Body of pancreas (tissue), 4 donors: ENCODE measurements at regions not wholly inside any gene's neighbourhood (a gene's known extent, or its start where the extent isn't known, plus 50 kb on each side); places are given as distances from the start of the nearest gene placed in this dataset.

Source experiments
- ATAC-seq: fragments of 150-250 bp; one replicate; pipeline ENCODE4 v1.9.1; 2016
- DNase-seq, 4 donors: peaks; one replicate each; pipeline ENCODE4 v3.0.0-alpha.2; 2019
- H3K27ac ChIP-seq, 4 donors: fragments of 200-600 bp; sonication (generic); 1 replicate in 3 of 4; 2 replicates in 1 of 4; pipeline versions ENCODE4 v1.5.1 to v1.6.1; 2016 to 2019; ENCODE audit warnings: mild to moderate bottlenecking in 1 of 4, mixed read lengths in 1 of 4, moderate library complexity in 1 of 4
- H3K27me3 ChIP-seq, 2 donors: fragments of 200-600 bp; sonication (generic); one replicate each; pipeline ENCODE4 v1.6.0; 2016; ENCODE audit warnings: mild to moderate bottlenecking in 1 of 2
- H3K36me3 ChIP-seq, 2 donors: fragments of 200-600 bp; sonication (generic); replicated peaks in 1 of 2; 2 replicates each; pipeline ENCODE4 v1.5.1; 2016; ENCODE audit warnings: low read depth in 2 of 2; ENCODE audit not compliant: insufficient read depth in 1 of 2
- H3K4me1 ChIP-seq: fragments of 200-600 bp; sonication (generic); one replicate; pipeline ENCODE4 v1.6.0; 2016
- H3K4me3 ChIP-seq, 2 donors: fragments of 200-600 bp; sonication (generic); 1 replicate in 1 of 2; 2 replicates in 1 of 2; pipeline ENCODE4 v1.5.1; 2016 to 2019
- H3K9me3 ChIP-seq, 3 donors: fragments of 200-600 bp; sonication (generic); 1 replicate in 2 of 3; 2 replicates in 1 of 3; pipeline ENCODE4 v1.5.1; 2016
- POLR2A ChIP-seq, 3 donors: fragments of 450-650 bp; IDR thresholded peaks; one replicate each; pipeline ENCODE4 v1.6.1; 2016; ENCODE audit warnings: antibody characterized with exemption in 3 of 3, mild to moderate bottlenecking in 2 of 3
- WGBS, 2 donors: methylation state at CpG; one replicate each; pipeline ENCODE4 v1.1.5; 2017; 5-methylcytosine and 5-hydroxymethylcytosine counted together
- intact Hi-C: fragments of 100-400 bp; cut with DNase I; formaldehyde crosslinking; loops from one replicate; pipeline ENCODE4 v1.15.1; 2023
- TF ChIP-seq, protein P1 (sequence below), 7 experiments: fragments of 450-650 bp in 4 of 7; fragments of 200-600 bp in 3 of 7; sonication (generic) in 3 of 7; IDR thresholded peaks; one replicate each; pipeline ENCODE4 v1.5.1; 2016 to 2019; ENCODE audit warnings: antibody characterized with exemption in 7 of 7

DNA sequence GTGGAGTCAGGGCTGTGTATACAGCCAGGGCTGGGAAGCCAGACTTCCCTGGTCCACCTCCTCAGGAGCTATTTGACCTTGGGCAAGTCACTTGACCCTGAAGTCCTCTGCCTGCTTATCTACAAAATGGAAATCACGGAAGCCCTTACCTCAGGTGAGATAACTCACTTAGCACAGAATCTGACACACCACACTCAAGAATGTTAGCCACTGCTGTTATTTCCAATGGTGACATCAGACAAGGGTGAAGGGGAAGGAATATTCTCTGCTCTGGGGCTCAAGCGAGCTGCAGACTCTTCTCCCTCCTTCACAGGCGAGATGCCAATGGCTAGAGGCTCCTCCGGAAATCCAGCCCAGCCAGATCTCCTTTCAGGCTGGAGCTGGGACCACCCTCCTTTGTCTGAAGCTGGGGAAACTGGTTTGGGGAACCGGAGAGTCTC is 189.6 kb downstream of the HAUS1 start:
- intact Hi-C loops = no loop called here
- no peak overlapping the region for H3K4me3 ChIP-seq
- no peaks in the 10 kb centered on the region for H3K27me3 ChIP-seq
- no peak for ATAC-seq
- TF ChIP-seq, protein P1, sequence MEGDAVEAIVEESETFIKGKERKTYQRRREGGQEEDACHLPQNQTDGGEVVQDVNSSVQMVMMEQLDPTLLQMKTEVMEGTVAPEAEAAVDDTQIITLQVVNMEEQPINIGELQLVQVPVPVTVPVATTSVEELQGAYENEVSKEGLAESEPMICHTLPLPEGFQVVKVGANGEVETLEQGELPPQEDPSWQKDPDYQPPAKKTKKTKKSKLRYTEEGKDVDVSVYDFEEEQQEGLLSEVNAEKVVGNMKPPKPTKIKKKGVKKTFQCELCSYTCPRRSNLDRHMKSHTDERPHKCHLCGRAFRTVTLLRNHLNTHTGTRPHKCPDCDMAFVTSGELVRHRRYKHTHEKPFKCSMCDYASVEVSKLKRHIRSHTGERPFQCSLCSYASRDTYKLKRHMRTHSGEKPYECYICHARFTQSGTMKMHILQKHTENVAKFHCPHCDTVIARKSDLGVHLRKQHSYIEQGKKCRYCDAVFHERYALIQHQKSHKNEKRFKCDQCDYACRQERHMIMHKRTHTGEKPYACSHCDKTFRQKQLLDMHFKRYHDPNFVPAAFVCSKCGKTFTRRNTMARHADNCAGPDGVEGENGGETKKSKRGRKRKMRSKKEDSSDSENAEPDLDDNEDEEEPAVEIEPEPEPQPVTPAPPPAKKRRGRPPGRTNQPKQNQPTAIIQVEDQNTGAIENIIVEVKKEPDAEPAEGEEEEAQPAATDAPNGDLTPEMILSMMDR (IDR thresholded peaks at IDR 0.05) = no peak
- TF ChIP-seq POLR2A (IDR thresholded peaks at IDR 0.05) = no peak
- H3K36me3 ChIP-seq = no peaks in the 10 kb centered on the region
- H3K4me1 ChIP-seq = no peaks in the 10 kb centered on the region
- no peak for DNase-seq
- H3K27ac ChIP-seq = no peak overlapping the region
- H3K9me3 ChIP-seq = no peaks in the 10 kb centered on the region
- 57% methylated on average over 5 of the region's 5 CpGs for WGBS, 2 donors

DNA sequence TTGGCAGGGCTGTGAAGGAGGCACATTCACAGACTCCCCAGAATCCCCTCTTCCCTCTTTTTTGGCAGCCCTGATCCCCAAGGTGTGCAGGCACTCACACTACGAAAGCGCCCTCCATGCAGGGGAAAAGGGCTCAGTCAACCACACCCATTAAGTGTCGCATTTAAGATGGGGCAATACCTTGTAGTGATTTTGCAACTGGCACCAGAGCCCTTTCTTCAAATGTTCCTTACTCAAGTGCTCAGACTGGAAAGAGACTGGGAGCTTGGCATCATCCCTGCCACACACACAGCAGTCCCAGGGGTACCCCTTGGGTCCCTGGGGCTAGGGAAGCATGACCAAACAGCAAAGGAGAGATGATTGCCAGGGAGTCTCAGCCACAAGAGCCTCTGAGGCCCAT is 190.1 kb downstream of the HAUS1 start:
- Histone ChIP-seq H3K4me1 (no peaks in the 10 kb centered on the region), H3K4me3 (no peak overlapping the region), H3K9me3 (no peaks in the 10 kb centered on the region), H3K36me3 (no peaks in the 10 kb centered on the region), H3K27me3 (no peaks in the 10 kb centered on the region), H3K27ac (no peak overlapping the region)
- DNase-seq = no peak
- 74 to 100% methylated on average over 2 to 3 of the region's 3 CpGs for WGBS, 2 donors
- TF ChIP-seq, protein P1 (IDR thresholded peaks at IDR 0.05) = no peak
- no peak for TF ChIP-seq POLR2A (IDR thresholded peaks at IDR 0.05)
- no peak for ATAC-seq
- intact Hi-C loops = no loop called here

DNA sequence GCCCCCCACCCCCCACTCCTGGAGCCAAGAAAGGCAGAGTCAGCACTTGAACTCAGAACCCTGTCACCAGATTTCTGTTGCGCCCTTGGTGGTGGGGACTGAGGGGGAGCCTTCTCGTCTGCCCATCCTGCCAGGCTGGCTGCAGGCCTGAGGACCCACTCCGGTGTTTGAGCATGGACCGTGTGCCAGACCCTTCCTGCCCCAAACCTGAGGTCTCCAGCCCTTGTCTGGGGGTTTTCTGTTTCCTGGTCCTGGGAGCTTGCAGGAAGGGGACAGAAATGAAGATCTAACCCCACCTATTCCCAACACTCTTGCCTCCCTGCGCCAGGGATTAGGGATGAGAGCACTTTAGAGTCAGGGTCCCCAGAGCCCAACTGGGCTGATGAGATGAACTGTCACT is 190.6 kb downstream of the HAUS1 start:
- intact Hi-C loops = no loop called here
- DNase-seq = no peak
- WGBS, 2 donors = 90 to 95% methylated on average over 4 to 5 of the region's 5 CpGs
- TF ChIP-seq, protein P1 (IDR thresholded peaks at IDR 0.05) = no peak
- no peak for TF ChIP-seq POLR2A (IDR thresholded peaks at IDR 0.05)
- H3K4me3 ChIP-seq = no peak overlapping the region
- H3K9me3 ChIP-seq = no peaks in the 10 kb centered on the region
- no peaks in the 10 kb centered on the region for H3K36me3 ChIP-seq
- H3K4me1 ChIP-seq = no peaks in the 10 kb centered on the region
- no peak overlapping the region for H3K27ac ChIP-seq
- no peaks in the 10 kb centered on the region for H3K27me3 ChIP-seq
- no peak for ATAC-seq

DNA sequence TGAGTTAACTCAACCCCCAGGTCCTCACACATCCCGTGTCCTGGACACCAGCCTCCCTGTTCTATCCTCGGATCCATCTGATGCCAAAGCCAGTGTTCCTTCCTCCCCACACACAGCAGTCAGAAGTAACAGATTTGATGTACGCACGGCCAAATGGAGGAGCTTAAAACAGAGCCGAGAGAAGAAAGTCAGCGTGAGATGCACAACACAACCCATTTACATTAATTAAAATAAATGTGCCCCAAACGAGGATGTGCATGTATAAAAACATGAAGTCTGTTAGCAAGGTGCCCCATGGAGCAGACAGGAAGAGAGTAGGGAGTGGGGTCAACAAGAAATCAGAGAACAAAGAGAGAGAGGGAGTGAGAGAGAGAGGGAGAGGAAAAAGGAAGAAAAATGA is 191.2 kb downstream of the HAUS1 start:
- 65 to 73% methylated on average over 7 of the region's 7 CpGs for WGBS, 2 donors
- DNase-seq (no peak), ATAC-seq (no peak)
- H3K4me3 ChIP-seq = no peak overlapping the region
- no peaks in the 10 kb centered on the region for H3K9me3 ChIP-seq
- H3K27ac ChIP-seq = no peak overlapping the region
- H3K27me3 ChIP-seq = no peaks in the 10 kb centered on the region
- H3K4me1 ChIP-seq = no peaks in the 10 kb centered on the region
- intact Hi-C loops = no loop called here
- no peak for TF ChIP-seq POLR2A (IDR thresholded peaks at IDR 0.05)
- TF ChIP-seq, protein P1 (IDR thresholded peaks at IDR 0.05) = no peak
- H3K36me3 ChIP-seq = no peaks in the 10 kb centered on the region

- H3K36me3 ChIP-seq = no peaks in the 10 kb centered on the region
- H3K4me1 ChIP-seq = no peaks in the 10 kb centered on the region
- no peak overlapping the region for H3K27ac ChIP-seq
- no peaks in the 10 kb centered on the region for H3K9me3 ChIP-seq
- 63 to 78% methylated on average over 2 to 4 of the region's 4 CpGs for WGBS, 2 donors
- ATAC-seq (no peak), DNase-seq (no peak)
- H3K4me3 ChIP-seq = no peak overlapping the region
- intact Hi-C loops = no loop called here
- TF ChIP-seq, protein P1 (IDR thresholded peaks at IDR 0.05) = no peak
- TF ChIP-seq POLR2A (IDR thresholded peaks at IDR 0.05) = no peak
- no peaks in the 10 kb centered on the region for H3K27me3 ChIP-seq
These were observed 192.5 kb downstream of the HAUS1 start for GRCh38 chr18:46296656-46297055.
